Glomerular visceral epithelial cell (primary cell): ENCODE measurements at regions not wholly inside any gene's neighbourhood (a gene's known extent, or its start where the extent isn't known, plus 50 kb on each side); places are given as distances from the start of the nearest gene placed in this dataset.
"Not testable (repeated sequence)": the region's sequence is repeated elsewhere in the genome, so short reads cannot be mapped to it uniquely, and the experiment has no call there.

Experiments used
- DNase-seq: peaks from one replicate; pipeline ENCODE4 v3.0.0-alpha.2; 2016; ENCODE audit errors: extremely low spot score

- no peak for DNase-seq
These were observed 99.7 kb upstream of the CTDP1 start for GRCh38 chr18:79579807-79580497.

DNA sequence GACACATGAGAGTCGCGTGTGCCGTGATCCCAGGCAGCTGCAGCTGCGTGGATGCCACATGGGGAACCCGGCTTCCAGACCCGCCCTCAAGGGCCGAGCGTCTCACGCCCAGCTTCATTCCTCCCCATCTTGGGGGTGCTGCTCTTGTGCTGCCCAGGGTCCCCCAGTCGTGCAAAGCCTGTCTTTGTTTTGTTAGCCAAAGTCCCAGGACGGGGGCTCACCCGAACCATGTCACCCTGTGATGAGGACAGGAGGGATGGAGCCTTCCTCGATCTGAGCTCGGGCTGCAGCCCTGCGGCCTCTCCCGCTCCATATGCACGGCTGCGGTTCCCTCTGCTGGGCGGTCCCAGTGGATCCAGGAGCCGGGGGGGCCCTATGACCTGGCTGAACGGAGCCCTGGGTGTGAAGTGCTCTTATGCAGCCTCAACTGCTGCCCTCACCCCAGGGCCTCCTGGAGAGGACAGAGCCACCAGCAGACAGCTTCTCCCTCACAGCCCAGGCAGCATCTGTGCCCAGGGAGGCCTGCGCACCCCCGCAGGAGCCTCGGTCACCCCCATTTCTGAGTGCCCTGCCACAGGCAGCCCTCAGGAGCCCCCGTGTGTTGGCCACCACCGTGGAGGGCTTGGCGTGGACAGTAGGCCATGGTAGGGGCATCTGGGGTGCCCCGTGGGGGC, 99.0 kb upstream of the CTDP1 start:
- no peak for DNase-seq

DNA sequence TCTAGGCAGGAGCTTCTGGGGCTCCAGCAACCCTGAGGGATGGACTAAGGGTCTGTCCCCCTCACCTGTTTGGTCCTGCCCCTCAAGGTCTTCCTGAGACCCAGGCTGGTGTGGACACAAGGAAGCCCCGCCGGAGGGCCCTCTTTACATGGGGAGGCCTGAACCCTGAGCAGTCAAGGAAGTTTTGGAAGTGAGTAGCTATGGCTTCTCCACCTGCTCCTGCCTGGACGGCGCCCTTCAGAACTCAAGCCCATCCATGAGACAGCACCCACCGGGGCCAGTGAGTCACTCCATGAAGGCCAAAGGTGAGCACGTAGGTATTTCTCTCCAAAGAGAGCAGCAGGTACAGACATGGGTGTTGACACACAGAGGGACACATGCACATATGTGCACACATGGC, 98.2 kb upstream of the CTDP1 start:
- DNase-seq: no peak

DNA sequence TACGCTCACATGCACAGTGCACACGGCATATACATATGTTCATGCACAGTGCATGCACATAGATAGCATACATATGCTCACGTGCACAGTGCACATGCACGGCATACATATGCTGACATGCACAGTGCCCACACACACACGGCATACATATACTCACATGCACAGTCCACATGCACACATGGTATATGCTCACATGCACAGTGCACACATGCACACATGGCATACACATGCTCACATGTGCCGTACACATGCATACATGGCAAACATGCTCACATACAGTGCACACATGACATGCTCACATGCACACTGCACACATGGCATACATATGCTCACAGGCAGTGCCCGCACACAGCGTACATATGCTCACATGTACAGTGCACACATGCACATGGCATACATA, 97.7 kb upstream of the CTDP1 start:
- DNase-seq: no peak

DNA sequence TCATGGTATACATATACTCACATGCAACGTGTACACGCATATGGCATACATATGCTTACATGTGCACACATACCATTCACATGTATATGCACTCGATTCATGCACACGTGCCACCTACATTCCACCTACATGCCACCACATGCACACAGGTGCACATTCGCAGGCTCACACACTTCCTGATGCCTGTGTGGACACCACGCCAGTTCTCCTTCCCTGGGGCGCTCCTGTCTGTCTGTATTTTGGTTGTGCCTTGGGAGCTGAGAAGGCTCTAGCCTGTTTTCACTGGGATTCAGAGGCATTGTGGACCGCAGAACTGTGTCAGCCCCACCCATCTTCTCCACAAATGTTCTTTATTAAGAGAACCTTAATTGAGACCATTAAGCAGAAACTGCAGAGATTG, 96.6 kb upstream of the CTDP1 start:
- DNase-seq: no peak

GRCh38 chr18:79583426-79583825, 96.2 kb upstream of the CTDP1 start:
- DNase-seq: no peak

GRCh38 chr18:79583984-79584401, 95.6 kb upstream of the CTDP1 start:
- DNase-seq: no peak

DNA sequence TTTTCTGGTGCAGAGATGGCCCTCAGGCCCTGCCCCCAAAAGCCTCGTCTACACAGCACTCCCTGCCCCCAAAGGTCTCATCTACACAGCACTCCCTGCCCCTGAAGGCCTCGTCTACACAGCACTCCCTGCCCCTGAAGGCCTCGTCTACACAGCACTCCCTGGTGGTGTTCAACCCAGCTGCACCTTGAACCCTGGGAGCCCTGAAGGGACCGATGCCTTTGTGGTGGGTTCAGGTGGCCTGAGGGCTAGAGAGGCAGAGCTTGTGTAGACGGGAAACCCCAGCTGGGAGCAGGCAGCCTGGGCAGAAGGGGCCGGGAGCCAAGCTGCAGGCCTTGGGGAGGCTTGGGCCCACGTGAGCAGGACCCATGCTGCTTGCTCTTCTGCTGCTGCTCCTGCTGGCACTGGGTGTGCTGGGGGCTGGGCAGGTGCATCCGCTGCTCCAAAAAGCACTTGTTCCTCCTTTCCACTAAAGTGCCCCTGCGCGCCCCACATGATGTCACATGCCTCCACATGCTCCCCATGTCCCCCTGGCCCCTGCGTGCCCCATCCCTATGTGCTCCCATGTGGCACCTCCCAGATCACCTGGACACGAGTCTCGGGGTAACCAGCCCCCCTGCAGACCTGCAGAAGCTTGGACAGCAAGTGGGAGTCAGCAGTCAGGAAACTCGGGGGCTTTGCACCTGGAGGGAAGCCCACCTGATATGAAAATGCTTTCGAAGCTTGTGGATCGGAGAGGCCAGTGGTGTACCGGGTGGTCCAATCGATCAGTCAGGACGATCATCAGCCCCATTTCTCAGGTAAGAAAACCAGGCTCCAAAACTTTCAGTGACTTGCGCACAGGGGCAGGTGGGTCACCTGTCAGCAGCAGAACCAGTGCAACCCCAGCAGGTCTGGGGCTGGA, 94.9 kb upstream of the CTDP1 start:
- DNase-seq: no peak

DNA sequence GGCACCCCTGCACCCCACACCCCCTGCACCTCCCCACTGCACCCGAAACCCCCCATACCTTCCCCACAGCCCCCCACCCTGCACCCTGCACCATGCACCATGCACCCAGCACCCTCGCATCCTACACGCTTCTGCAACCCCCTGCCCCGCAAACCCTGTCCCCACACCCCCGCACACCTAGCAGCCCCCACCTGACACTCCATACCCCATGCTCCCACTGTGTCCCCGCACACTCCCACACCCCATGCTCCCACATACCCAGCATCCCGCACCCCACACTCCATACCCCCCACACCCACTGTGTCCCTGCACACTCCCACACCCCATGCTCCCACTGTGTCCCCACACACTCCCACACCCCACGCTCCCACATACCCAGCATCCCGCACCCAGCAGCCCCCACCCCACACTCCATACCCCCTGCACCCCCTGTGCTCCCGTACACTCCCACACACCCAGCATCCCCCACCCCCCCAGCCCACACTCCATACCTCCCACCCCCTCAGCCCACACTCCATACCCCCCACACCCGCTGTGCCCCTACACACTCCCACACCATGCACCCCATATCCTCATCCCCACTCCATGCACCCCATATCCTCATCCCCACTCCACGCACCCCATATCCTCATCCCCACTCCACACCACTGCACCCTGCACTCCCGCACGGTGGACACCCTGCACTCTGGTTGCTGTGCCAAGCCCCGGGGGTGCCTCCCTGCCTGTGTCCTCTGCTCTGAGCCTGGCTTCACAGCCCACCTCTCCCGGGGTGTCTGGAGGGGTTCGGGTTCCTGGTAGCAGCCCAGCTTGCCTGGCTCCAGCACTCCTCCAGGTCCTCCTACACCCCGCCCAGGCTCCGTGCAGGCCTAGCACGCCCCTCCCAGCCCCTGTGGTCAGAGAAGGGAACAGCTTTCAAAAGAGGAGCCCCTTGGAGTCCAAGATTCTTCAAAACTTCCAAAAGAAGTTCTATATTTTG, 93.9 kb upstream of the CTDP1 start:
- DNase-seq: no peak

- no peak for DNase-seq
These were observed 93.0 kb upstream of the CTDP1 start for GRCh38 chr18:79586436-79587225.

DNA sequence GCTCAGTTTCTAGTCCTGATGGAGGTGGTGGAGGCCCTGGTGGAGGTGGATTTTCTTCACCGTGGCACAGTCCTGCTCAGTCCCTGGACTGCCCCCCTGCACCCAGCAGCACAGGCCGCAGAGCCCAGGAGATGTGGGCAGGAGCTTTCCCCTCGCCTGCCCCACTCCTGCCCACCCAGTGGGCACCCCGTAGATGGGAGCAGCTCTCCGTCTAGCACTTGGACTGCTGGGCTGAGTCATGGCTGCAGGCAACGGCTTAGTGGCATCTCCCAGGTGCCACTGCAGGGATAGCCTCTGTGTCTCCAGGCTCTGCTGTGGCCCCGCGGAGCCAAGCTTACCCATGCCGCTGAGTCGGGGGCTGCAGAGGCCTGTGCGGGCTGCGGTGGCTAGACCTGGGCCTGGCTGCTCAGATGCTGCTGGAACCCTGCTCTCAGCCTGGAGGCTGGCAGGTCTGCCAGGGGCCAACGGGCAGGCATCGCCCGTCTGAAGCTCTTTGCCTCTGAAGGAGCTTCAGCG, 92.3 kb upstream of the CTDP1 start:
- DNase-seq: no peak

DNA sequence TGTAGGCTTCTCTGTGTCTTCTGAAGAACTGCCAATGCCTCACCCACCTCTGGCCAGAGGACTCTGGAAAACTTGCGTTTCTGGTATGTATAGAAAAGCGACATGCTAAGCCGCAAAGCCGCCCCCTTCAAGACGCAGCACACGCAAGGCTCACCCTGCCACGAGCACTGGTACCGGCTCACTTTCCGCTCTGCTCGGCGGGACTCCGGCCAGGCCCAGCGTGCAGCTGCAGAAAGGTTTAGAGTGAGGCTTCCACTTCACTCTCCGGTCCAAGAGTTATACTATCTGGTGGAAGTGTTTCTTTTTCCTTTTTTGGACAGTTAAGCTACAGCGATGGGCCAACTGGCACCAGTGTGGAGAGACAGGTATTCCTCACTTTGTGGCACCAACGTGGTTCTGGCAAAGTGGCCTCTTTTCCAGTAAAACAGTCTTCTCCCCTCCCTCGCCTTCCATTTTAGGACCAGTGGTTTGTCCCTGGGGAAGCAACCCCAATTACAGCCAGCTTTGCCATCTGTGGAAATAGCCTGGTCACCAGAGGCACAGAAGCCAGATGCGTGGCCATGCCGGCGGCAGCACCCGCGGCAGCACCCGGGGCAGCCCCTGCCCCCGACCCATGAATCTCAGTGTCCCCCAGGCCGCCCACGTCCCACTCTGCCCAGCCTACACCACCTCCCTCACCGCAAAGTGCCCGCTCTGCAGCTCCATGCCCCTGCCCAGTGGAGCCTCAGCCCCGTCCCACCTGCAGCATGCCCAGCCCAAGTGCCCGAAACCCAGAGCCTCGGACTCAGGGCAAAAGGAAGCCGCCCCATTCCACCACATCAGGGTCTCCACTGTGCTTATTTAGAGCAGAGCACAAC, 91.6 kb upstream of the CTDP1 start:
- no peak for DNase-seq

DNA sequence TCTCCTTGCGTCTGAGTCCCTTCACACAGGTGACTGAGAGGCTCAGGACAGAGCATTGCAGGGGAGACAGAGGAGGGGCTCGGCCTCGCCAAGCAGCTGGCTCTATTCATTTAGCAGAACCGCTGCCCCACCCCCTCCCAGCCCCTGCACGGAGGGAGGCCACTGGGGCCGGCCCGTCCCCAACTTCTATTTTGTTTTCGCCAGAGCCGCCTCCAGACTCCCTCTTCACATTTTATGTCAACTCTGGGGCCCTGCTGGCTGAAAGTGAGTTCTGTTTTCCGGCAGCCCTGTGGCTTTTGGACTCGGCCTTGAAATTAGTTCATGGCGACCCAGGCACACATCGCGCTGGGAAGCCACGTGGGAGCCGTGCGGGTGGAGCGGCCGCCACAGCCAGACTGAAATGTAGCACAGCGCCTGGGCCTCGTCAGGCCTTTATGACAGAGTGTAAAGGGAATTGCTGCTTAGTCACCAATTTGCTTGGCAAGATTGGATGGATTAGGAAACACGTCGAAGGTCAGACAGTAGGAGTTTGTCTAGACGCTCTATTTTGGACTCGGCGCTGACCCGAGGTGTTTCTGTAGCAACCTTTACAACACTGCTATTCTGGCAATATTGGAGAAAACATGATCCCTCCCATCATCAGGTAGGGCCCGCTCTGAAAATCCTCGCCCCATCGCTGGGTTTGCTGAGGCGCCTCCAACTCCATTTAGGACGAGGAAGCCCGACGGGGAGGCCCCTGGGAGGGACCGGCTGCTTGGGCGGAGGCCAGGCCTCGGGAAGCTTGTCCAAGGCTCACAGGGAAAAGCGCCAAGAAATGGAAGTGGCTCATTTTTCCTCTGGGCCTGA, 90.7 kb upstream of the CTDP1 start:
- no peak for DNase-seq

DNA sequence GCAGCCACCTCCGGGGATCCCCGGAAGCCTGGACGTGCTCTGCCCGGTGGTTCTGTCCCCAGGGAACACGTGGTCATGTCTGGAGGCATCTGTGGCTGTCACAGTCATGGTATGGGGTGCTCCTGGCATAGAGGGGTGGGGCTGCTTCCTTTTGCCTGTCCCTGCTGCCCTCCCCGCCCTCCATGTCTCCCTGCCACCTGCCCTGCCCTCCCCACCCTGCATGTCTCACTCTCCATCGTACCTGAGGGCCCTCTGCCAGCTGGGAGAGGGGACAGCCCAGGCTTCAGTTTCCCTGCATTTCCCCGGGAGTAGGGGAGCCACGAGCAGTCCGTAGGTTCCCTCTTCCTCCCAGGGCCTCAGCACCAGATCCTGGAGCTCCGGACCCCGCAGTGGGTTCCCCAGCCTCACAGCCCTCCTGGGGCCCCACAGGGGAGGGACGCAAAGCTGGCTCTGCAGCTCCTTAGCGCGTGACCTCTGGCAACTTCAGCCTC, 90.0 kb upstream of the CTDP1 start:
- DNase-seq: no peak

DNA sequence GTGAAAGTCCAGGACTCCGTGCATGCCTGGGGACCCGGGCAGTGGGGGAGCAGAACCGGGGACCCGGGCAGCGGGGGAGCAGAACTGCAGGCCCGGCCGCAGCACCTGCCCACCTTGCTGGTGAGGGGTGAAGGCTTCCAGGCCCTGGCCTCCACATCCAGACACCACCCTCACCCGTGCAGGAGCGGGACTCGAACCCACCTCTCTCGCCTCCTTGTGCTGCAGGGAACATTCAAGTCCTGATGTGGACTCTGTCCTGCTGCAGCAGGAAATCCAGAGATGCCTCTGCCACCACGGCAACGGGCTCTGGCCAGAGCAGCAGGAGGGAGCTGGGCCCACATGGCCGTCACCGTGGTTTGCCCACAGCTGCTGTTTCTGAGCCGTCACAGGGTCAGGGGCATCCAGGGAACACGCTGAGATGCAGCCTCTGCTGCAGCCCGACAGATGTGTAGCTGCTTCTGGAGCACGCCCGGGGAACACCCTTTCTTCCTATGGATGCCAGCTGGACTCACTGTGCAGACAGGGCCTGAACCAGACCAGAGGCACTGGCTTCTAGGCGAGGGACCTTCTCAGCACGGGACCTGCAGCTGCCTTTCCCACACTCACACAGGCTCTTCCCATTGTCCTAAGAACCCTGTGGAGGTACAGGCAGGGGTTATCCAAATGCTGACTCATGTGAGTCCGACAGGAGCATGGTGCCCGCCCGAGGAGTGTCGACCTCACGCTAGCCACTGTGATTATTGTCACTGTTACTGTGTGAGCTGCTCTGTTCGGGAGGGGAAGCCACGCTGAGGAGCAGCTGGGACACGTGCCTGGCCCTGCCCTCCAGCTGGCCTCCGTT, 89.2 kb upstream of the CTDP1 start:
- DNase-seq: no peak

GRCh38 chr18:79591032-79591308, 88.6 kb upstream of the CTDP1 start:
- no peak for DNase-seq

DNA sequence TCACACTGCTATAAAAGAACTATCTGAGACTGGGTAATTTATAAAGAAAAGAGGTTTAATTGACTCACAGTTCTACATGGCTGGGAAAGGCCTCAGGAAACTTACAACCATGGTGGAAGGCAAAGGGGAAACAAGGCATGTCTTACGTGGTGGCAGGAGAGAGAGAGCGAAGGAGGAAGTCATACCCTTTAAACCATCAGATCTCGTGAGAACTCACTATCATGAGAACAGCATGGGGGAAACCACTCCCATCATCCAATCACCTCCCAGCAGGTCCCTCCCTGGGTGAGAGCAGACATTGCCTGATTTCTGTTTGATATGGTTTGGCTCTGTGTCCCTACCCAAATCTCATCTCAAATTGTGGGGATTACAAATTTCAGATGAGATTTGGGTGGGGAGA, 86.9 kb upstream of the CTDP1 start:
- not testable (repeated sequence) for DNase-seq
